C4-2B (cell line): ENCODE measurements at regions not wholly inside any gene's neighbourhood (a gene's known extent, or its start where the extent isn't known, plus 50 kb on each side); places are given as distances from the start of the nearest gene placed in this dataset.

ENCODE experiments used
- CTCF ChIP-seq: fragments of 450-650 bp; conservative IDR thresholded peaks from 2 replicates; pipeline ENCODE4 v1.5.1; 2017; ENCODE audit warnings: mild to moderate bottlenecking
- ZFX ChIP-seq: fragments of 450-650 bp; IDR thresholded peaks from 2 replicates; pipeline ENCODE4 v1.6.1; 2017

- TF ChIP-seq CTCF (no peak), ZFX (no peak)
Observed at GRCh38 chr2:146244131-146244530, 1600.7 kb upstream of the ACVR2A start.
